CD4-positive, alpha-beta T cell treated with Interferon gamma for 1 hour (primary cell): ENCODE measurements at regions not wholly inside any gene's neighbourhood (a gene's known extent, or its start where the extent isn't known, plus 50 kb on each side); places are given as distances from the start of the nearest gene placed in this dataset.

Source experiments
- DNase-seq: peaks from one replicate; pipeline ENCODE4 v3.0.0-alpha.2; 2020

- no peak for DNase-seq
Observed at GRCh38 chr12:19965196-19966038, 402.9 kb upstream of the PDE3A start.

GRCh38 chr12:19967001-19967400 lies 401.3 kb upstream of the PDE3A start:
- DNase-seq, result no peak

DNA sequence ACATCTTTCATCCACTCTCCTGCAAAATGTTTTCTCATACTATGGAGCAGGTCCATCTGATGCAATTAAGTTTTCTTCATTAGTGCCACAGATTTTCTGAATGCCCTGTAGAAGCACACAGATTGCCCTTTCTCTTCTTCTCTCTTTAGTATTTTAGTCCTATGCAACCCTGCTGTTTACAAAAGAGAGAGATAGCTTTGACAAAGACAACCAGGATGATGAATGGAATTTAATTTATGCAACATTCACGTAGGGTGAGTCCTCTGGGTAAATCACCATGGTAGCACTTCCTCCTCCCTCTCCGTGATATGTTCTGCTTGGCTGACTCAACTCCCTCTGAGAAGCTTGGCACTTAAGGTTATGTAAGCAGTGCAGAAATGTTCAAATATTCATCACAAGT lies 400.9 kb upstream of the PDE3A start:
- DNase-seq, result no peak

DNA sequence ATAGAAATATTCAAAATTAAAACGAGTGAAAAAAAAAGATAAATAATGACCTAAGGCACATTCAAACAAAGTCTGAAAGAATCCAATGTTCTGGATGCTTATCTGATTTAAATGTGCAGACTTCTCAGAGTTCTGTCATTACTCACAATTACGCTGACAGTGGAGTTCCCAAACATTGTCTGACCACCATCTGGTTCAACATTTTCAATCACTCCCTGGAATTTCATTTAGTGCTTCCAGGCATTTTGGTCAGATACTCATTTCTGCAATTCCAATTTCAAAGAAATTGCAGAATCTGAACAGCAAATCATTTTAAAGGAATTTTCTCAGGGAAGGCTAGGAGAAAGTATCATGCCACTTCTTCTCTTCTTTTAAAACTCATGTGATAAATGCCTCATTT lies 398.2 kb upstream of the PDE3A start:
- no peak for DNase-seq

DNA sequence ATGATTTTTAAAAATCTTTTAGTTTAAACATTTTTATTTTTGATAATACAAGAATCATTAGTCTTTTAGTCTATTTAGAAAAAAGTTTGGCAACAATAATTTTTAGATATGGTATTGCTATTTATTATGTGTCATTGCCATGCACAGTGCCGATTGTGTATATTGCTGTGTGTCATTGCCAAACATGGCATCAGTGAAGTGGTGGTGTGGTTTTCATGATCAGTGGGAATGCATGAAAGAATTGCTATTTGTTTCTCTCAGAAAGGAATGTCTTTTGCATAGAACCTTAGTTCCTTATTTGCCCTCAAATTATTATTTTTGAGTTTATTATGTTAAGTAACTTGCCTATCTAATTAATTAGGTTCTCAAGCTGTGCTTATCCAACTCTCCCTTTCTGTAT lies 397.5 kb upstream of the PDE3A start:
- DNase-seq, result no peak

GRCh38 chr12:19971361-19972280 lies 396.7 kb upstream of the PDE3A start:
- DNase-seq, result no peak

DNA sequence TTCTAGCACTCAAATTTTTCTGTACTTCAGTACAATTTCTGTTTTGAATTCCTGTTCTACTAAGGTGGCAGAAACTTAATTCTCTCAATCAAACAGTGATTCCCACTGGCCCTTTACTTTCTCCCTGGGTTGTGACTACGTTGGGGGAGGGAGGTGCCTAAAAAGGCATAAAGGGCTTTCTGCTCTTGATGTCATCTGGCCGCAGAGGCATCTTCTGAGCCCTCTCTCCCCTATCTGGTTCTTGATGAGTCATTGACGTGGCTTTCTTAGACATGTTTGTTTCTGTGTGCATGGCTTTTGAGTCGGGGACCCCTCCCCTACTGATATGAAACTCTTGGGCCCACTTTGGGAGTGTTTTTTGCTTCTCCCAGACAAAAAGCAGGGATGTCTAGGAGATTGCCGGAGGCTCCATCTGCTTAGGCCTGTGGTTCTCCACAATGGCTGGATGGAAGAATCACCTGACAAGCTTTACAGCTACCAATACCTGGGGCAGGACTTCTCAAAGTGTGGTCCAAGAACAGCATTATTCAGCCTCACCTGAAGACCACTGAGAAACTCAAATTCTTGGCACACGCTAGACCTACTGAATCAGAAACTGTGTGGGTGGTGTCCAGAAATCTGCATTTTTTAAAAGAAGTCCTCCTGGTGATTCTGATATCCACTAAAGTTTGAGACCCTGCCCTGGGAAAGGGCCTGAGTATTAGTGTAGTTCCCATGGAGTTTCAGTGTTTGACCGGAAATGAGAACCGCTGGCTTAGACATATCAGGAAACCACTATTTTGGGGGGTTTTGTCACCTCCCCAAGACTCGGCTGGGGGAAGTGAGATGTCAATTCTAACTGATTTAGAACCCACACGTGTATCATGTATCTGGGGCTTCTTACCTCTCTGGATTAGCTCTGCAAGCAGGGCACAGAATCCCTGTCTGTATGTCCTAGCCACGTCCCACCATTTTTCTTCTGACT lies 395.7 kb upstream of the PDE3A start:
- DNase-seq, result no peak

DNA sequence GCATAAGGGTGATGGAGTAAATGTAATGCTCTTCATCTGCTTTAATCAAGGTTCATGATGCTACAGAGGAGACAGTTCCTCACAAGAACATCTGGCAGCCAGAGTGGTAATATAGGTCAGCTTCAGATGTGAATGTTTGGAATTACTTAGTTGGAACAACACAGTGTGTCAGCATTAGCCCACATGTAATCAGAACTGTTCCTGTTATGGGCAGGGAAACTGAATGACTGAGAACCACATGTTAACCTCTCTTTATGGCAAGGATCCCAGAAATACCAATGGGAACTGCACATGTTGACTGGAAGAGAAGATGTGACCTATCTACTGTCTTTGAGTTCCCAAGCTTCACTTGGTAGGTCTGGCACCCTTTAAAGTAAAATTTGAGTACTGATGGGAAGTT lies 390.1 kb upstream of the PDE3A start:
- DNase-seq, result no peak

GRCh38 chr12:19979584-19979983 lies 388.8 kb upstream of the PDE3A start:
- DNase-seq, result no peak

GRCh38 chr12:19981944-19982343 lies 386.4 kb upstream of the PDE3A start:
- no peak for DNase-seq

DNA sequence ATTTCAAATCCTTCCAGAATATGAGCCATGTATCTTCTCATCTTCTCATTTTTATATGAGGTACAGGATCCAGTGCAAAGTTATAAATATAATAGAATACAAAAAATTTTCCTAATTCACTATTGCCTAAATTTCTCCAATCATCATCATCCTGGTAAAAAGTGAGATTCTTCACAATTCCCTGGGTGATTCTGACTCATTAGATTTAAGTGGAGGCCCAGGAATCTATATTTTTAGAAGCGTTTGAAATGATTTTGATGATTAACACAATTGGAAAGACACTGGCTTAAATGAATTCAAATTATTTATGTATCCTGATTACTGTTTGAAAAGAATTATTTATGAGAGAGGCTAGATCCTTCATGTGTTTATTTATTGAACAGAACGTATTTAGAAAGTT lies 380.3 kb upstream of the PDE3A start:
- no peak for DNase-seq

- DNase-seq, result no peak
Observed at GRCh38 chr12:19988459-19988873, 379.9 kb upstream of the PDE3A start.

DNA sequence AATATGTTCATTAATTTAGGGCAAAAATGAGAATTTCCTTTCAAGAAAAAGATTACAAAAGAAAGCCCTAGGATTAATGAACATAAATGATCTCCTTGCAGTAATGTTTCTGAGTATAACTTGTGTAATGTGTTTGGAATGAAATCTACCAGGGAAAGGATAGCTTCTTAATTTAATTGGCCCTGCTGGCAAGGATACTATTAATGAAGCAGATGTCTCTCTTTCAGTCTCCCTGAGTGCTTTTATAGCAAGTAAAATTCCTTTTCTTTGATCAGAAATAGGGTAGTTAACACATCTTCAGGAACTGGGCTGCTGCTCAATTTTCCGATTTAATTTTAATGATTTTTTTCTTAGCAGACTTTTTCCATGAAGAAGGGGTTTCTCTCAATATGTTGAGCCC lies 379.4 kb upstream of the PDE3A start:
- DNase-seq, result no peak

GRCh38 chr12:19991146-19991545 lies 377.2 kb upstream of the PDE3A start:
- DNase-seq, result no peak

GRCh38 chr12:19992311-19992710 lies 376.0 kb upstream of the PDE3A start:
- DNase-seq, result no peak

- no peak for DNase-seq
Observed at GRCh38 chr12:19994968-19995367, 373.4 kb upstream of the PDE3A start.

GRCh38 chr12:19997656-19998400 lies 370.5 kb upstream of the PDE3A start:
- DNase-seq, result no peak

DNA sequence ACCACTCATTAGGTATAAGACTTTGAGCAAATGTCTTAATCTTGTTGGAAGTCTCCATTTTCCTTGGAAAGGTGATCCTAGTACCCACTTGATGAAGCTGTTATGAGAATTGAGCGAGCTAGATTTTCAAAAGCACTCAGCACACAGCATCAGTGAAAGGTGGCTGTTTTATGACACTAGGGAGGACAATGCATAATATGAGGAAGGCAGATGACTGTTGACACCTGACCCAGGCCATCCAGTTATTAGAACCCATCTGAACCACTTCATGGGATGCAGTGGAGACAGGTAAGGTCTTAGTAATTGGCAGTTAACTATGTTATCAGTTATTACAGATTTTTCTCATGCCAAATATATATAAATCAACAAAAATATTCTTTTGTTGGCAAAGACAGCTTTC lies 369.9 kb upstream of the PDE3A start:
- DNase-seq, result no peak

- DNase-seq, result no peak
Observed at GRCh38 chr12:19998961-19999804, 369.2 kb upstream of the PDE3A start.

- DNase-seq, result no peak
Observed at GRCh38 chr12:19999805-20000138, 368.6 kb upstream of the PDE3A start.

DNA sequence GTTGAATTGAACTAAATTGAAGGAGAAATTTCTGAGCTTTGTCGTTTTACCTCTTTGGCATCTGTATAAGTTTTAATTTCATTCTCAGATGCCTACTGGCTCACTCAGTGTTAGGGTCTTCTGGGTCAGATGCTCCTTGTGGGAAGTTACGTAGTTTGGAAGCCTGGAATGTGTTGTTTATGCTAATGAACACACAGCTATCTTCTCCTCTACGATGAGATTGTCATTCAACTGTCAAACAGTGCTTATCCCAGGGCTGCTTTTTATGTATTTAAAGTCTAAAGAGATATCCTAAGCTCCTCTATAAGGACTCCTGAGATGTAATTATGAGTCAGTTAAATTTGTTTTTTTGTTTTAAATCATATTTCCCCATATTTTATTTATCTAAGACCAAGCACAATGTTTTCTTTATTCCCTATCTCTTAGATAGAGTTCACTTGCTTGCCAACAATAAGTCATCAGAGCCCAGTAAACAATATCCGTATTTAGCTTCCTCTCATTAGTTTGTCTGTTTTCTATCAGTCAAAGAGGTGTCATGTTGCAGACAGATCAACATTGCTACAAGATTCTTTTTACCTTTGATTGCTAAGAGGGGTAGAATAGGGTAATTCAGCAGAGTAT lies 368.0 kb upstream of the PDE3A start:
- DNase-seq, result no peak
